GM12891 (cell line): ENCODE measurements at regions not wholly inside any gene's neighbourhood (a gene's known extent, or its start where the extent isn't known, plus 50 kb on each side); places are given as distances from the start of the nearest gene placed in this dataset.

Source experiments
- DNase-seq: peaks from one replicate; pipeline ENCODE4 v3.0.0; 2011; ENCODE audit warnings: low spot score; ENCODE audit not compliant: insufficient read length
- FAIRE-seq: peaks from 2 replicates; lab custom pipeline; 2011; peaks lifted over from hg19 to GRCh38; lab: Jason Lieb, UNC
- PAX5 ChIP-seq: IDR thresholded peaks from 2 replicates; pipeline ENCODE4 v1.6.1; 2011; ENCODE audit warnings: low read length, moderate library complexity, mild to moderate bottlenecking; ENCODE audit not compliant: insufficient read depth, severe bottlenecking
- POLR2A ChIP-seq: IDR thresholded peaks from 2 replicates; pipeline ENCODE4 v1.6.1; 2011; ENCODE audit warnings: low read depth, low read length, control low read depth
- POLR2AphosphoS5 ChIP-seq: IDR thresholded peaks from 2 replicates; pipeline ENCODE4 v1.6.1; 2011; ENCODE audit warnings: low read depth, low read length, control low read depth
- POU2F2 ChIP-seq: IDR thresholded peaks from 2 replicates; pipeline ENCODE4 v1.6.1; 2011; ENCODE audit warnings: low read depth, mild to moderate bottlenecking, control low read depth, low read length, moderate library complexity
- SPI1 ChIP-seq: IDR thresholded peaks from 2 replicates; pipeline ENCODE4 v1.6.1; 2011; ENCODE audit warnings: low read depth, low read length, control low read depth
- TAF1 ChIP-seq: IDR thresholded peaks from 2 replicates; pipeline ENCODE4 v1.6.1; 2011; ENCODE audit warnings: low read depth, low read length, control low read depth

GRCh38 chr5:63602971-63603370, 359.3 kb downstream of the HTR1A start:
- FAIRE-seq (no peak), DNase-seq (no peak)
- TF ChIP-seq POLR2A (no peak), POU2F2 (no peak), TAF1 (no peak), SPI1 (no peak), PAX5 (no peak), POLR2AphosphoS5 (no peak)

- no peak for DNase-seq
- TF ChIP-seq POU2F2 (no peak), POLR2A (no peak), POLR2AphosphoS5 (no peak), PAX5 (no peak), SPI1 (no peak), TAF1 (no peak)
- FAIRE-seq, result no peak
These were observed 366.0 kb downstream of the HTR1A start for GRCh38 chr5:63596254-63596653.

DNA sequence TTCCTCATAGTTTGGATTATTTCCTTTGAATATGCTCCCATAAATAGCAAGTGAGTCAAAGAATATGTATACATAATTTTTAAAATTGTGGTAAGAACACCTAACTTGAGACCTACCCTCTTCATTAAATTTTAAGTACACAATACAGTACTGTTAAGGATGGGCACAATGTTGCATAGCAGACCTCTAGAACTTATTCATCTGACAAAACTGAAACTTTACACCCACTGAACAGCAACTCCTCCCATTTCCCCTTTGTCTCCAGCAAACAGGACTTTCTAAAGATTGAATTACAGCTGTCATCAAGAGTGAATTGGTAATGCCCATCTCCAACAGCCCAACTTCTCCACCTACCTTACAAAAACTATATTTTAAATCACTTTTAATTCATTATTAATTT, 388.9 kb downstream of the HTR1A start:
- no peak for FAIRE-seq
- peak; percentile 2 for DNase-seq
- TF ChIP-seq TAF1, result no peak
- no peak for TF ChIP-seq POLR2A
- peak; percentile 56 for TF ChIP-seq SPI1
- no peak for TF ChIP-seq POU2F2
- no peak for TF ChIP-seq PAX5

- TF ChIP-seq POU2F2 (no peak), TAF1 (no peak), POLR2AphosphoS5 (no peak), PAX5 (no peak), POLR2A (no peak), SPI1 (no peak)
- DNase-seq (no peak), FAIRE-seq (no peak)
These were observed 389.5 kb downstream of the HTR1A start for GRCh38 chr5:63572740-63573139.

GRCh38 chr5:63570752-63571151, 391.5 kb downstream of the HTR1A start:
- TF ChIP-seq TAF1, result no peak
- no peak for TF ChIP-seq SPI1
- TF ChIP-seq POLR2AphosphoS5, result no peak
- TF ChIP-seq POU2F2, result no peak
- no peak for TF ChIP-seq PAX5
- TF ChIP-seq POLR2A, result no peak
- FAIRE-seq, result no peak
- DNase-seq, result no peak

DNA sequence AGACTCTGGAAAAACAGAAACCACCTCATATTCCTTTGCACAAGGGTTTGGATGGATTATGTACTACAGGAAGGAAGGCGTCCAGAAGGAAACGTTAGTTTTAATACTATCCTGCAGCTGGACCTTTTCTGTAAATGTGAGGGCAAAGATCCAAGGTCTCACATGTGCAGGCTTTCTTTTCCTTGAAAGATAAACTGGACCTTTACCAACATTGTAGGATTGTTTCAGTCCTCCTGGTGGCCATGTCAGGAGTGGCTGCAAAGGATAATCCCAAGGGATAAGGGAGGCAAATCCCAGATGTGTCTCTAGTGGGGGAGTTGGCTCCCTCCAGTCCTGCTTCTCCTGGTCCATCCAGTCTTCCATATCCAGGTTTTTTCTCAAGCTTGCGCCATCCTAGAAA, 397.5 kb downstream of the HTR1A start:
- DNase-seq (no peak), FAIRE-seq (no peak)
- TF ChIP-seq POU2F2, result no peak
- TF ChIP-seq PAX5, result no peak
- no peak for TF ChIP-seq SPI1
- TF ChIP-seq POLR2A, result no peak
- TF ChIP-seq POLR2AphosphoS5, result no peak
- no peak for TF ChIP-seq TAF1

GRCh38 chr5:63563008-63563917, 399.0 kb downstream of the HTR1A start:
- TF ChIP-seq TAF1, result no peak
- no peak for TF ChIP-seq POU2F2
- TF ChIP-seq SPI1, result no peak
- FAIRE-seq (no peak), DNase-seq (no peak)

DNA sequence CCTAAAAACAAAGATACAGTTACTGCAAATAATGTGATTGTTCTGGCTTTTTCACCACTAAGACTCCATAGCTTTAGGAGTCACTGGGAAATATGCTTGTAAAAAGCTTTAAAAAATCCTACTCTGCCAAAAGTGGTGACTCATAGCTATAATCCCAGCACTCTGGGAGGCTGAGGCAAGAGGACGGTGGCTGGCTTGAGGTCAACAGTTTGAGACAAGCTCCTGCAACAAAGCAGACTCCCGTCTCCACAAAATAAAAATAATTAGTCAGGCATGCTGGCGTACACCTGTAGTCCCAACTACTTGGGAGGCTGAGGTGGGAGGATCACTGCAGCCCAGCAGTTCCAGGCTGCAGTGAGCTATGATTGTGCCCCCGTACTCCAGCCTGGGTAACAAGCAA, 406.4 kb downstream of the HTR1A start:
- DNase-seq (no peak), FAIRE-seq (no peak)
- TF ChIP-seq TAF1, result no peak
- TF ChIP-seq POU2F2, result no peak
- TF ChIP-seq POLR2AphosphoS5, result no peak
- no peak for TF ChIP-seq POLR2A
- TF ChIP-seq PAX5, result no peak
- no peak for TF ChIP-seq SPI1

DNA sequence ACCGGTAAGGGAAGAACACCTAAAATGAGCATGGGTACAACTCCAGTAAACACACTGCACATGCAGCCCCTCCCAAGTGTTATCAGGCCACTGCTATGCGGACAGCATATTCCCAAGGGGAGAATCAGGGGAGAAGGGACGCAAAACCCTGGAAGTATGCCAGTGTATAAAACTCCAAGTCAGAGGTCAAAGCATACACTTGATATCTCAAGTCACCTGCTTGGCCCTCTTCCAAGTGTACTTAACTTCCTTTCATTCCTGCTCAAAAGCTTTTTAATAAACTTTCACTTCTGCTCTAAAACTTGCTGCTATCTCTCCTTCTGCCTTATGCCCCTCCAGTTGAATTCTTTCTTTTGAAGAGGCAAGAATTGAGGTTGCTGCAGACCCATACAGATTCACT, 408.1 kb downstream of the HTR1A start:
- no peak for FAIRE-seq
- DNase-seq, result no peak
- TF ChIP-seq POU2F2 (no peak), POLR2A (no peak)

DNA sequence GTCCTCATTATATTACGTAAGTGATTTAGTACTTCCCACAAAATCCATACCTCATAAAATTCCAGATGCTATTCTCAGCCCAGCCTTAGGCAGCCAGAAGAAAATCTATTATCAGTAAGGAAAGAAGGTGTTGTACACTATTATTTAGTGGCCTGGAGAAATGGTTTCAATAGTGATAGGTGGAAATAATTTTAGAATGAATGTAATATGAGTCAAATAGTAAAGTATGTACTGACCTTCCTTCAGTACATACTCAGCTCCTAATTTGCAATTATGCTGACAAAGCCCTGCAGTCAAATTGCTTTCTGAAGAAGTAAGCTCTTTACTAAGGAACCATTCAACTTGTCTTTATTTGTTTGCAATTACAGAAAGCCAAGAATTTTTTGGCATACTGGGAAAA, 409.2 kb downstream of the HTR1A start:
- no peak for DNase-seq
- TF ChIP-seq TAF1 (no peak), POLR2A (no peak), SPI1 (no peak), POU2F2 (no peak), POLR2AphosphoS5 (no peak), PAX5 (no peak)
- FAIRE-seq, result no peak
